NCI-H2196 treated with DMSO at 0.1 percent for 48 hours (cell line): ENCODE measurements at regions not wholly inside any gene's neighbourhood (a gene's known extent, or its start where the extent isn't known, plus 50 kb on each side); places are given as distances from the start of the nearest gene placed in this dataset.
"Not testable (repeated sequence)": the region's sequence is repeated elsewhere in the genome, so short reads cannot be mapped to it uniquely, and the experiment has no call there.

Experiments used
- DNase-seq: peaks from one replicate; lab custom pipeline; 2025; ENCODE audit not compliant: unreplicated experiment; lab: John Stamatoyannopoulos, UW

DNA sequence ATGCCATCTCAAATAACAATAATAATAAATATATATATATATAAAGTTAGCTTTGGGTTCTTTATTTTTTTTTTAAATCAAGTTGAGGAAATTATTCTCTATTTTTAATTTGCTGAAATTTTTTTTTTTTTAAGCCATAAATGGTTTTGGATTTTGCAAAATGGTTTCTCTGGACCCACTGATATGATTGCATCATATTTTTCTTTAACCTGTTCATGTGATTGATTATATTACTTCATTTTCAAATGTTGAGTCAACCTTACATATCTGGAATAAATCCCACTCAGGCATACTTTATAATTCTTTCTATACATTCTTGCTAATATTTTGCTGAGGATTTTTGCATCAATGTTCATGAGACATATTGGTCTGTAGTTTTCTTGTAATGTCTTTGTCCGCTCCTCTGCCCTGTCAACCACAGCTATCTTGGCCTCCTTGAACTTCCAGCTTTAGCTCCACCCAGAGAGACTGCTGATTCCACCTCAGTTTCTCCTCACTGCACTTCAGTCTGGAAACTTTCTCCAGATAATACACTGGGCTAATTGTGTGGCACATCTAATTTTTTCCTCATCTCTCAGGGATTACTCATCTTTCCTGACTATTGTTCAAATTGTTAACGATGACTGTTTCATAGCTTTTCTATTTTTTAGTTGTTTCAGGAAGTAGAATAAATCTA lies 160.9 kb upstream of the GIMD1 start:
- no peak for DNase-seq

GRCh38 chr4:106527316-106527715 lies 158.7 kb upstream of the GIMD1 start:
- no peak for DNase-seq

- DNase-seq, result not testable (repeated sequence)
These were observed 156.8 kb upstream of the GIMD1 start for GRCh38 chr4:106525425-106525824.

- not testable (repeated sequence) for DNase-seq
These were observed 156.2 kb upstream of the GIMD1 start for GRCh38 chr4:106524772-106525171.

DNA sequence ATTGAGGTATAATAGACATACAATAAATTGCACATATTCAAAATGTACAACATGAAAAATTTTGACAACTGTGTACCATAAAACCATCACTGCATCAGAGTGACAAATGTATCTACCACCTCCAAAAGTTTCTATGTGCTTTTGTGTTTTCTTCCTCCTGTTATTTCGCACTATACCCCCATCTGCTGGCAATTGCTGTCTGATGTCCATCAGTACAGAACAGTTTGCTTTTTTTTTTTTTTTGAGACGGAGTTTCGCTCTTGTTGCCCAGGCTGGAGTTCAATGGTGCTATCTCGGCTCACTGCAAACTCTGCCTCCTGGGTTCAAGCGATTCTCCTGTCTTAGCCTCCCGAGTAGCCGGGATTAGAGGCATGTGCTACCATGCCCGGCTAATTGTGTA lies 154.3 kb upstream of the GIMD1 start:
- DNase-seq, result no peak

DNA sequence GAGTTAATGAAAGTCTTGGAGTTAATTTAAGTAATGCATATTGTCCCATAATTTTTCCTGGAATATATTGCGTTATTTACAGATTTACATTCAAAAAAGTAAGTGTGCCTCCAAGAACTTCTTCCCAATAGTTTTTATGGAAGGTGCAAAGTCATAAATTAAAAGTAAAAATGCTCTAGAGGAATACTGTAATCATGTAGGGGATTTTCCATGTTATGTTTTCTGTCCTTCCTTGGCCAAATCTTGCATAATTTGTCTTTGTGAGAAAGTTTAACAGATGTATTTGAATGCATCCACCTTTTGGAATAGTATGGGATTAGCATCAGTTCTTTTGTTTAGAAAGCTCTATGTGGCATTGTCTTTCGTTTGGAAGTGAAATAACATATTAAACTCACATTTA lies 144.1 kb upstream of the GIMD1 start:
- DNase-seq, result no peak

- no peak for DNase-seq
These were observed 138.9 kb upstream of the GIMD1 start for GRCh38 chr4:106507440-106507839.

GRCh38 chr4:106503116-106504050 lies 134.8 kb upstream of the GIMD1 start:
- no peak for DNase-seq

- DNase-seq, result peak; percentile 0
These were observed 133.6 kb upstream of the GIMD1 start for GRCh38 chr4:106502106-106502699.

DNA sequence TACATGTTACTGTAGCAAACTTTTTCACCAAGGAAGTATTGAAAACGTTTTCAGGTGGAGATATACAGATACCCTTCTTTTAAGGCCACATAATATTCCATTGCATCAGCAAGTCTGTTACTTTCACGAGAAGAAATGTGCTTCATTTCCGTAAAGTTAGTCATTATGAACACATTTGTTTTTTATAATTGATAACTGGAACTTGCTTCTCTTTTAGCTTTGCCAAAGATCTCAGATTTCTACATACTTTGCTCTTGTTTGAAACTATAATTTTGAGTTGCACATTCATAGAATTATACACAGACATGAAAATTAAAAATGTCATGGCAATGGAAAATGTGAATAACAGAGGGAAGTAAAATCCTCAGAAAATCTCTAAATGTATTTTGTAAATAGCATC lies 128.7 kb upstream of the GIMD1 start:
- DNase-seq, result no peak

GRCh38 chr4:106496061-106496460 lies 127.5 kb upstream of the GIMD1 start:
- DNase-seq, result no peak

GRCh38 chr4:106495476-106495875 lies 126.9 kb upstream of the GIMD1 start:
- no peak for DNase-seq

GRCh38 chr4:106494066-106494465 lies 125.5 kb upstream of the GIMD1 start:
- no peak for DNase-seq

GRCh38 chr4:106493086-106493485 lies 124.5 kb upstream of the GIMD1 start:
- DNase-seq, result no peak

- no peak for DNase-seq
These were observed 118.0 kb upstream of the GIMD1 start for GRCh38 chr4:106486533-106486932.

DNA sequence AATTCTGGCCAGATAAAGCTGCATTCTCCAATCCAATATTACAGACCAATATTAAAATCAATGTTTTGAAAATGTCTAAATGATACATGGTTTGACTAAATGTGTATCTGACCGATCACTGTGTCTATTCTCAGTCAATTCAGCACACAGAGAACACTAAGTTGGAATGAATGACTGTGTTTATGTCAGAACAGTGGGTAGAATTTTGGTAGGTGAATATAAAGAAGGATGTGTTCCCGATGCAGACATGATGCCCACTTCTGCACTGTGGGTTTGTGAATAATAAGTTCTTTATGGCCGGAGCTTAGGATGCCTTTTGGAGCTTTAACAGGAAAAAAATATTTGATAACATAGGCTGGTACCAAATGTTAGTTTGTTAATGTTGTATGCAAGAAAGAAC lies 113.2 kb upstream of the GIMD1 start:
- no peak for DNase-seq

DNA sequence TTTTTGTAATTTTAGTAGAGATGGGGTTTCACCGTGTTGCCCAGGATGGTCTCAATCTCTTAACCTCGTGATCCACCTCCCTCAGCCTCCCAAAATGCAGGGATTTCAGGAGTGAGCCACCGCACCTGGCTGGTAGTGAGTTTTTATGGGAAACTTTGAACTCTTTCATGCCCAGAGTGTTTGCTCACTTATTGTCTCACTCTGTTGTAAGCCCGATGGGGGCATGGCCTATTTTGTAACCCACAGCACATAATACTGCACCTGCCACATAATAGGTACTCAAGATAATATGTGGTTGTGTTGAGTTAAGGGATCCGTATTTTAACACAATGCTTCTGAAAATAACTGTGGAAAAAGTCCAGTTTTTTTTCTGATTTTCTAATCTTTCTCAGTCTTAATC lies 109.6 kb upstream of the GIMD1 start:
- no peak for DNase-seq

GRCh38 chr4:106476741-106477140 lies 108.2 kb upstream of the GIMD1 start:
- DNase-seq, result no peak

DNA sequence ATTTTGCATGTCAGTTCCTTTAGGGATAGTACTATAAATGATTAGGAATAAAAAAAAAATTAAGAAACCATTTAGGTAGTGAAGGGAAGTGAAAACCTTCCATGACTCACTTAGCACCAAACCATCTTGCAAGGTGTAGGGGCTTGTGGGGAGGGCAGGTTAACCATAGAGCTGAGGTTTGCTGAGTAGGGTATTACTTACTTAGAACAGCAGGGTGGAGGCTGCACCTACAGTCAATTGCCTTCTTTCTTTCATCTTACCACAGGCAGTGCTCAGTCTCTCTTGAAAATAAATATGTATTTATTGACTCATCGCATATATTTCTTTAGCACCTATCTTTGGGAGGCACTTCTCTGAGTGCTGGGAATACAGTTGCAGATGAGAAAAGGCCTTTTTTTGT lies 104.9 kb upstream of the GIMD1 start:
- DNase-seq, result no peak

GRCh38 chr4:106471151-106471550 lies 102.6 kb upstream of the GIMD1 start:
- no peak for DNase-seq

DNA sequence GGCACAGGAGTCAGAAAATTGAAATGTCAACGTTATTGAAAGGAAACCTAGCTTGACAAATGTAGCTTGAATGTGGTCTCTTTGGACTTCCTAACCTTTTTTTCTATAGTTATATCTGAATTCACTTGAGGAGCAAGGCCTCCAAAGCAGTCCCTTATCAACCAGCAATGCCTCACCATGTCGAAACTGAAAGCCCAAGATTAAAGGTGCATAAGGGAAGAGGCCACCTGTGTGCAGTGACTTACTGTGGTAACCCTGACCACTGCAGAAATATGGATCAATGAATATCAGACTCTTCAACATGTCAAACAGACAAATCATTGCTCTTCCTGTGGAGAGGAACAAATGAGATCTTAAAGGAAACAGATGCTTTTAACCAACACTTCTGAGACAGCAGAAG lies 95.0 kb upstream of the GIMD1 start:
- DNase-seq, result no peak

DNA sequence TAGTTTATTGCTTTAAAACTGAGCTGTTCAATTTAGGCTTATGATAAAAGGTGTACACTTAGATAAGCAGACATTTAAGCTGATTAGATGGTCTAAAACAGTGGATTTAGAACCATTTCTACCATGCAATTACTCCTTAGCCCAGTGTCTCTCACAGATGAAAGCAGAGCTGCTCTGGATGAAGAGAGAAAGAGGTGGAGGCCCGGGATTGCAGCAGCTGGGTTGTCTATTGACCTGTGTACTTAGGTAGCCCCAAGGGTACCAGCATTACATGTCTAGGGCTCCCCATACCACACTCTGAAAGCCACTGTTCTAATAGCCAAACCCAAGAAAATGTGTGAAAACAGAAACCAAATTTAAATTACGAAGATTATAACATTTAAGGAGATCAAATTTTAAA lies 86.0 kb upstream of the GIMD1 start:
- DNase-seq, result no peak
